ENCODE measurements at regions not wholly inside any gene's neighbourhood (a gene's known extent, or its start where the extent isn't known, plus 50 kb on each side); places are given as distances from the start of the nearest gene placed in this dataset.

GRCh38 chr2:198374375-198375082 is 570.1 kb downstream of the PLCL1 start:
- Histone ChIP-seq H3K9ac (ENCODE audit: low read length) (no peak overlapping the region), H3K36me3 (ENCODE audit: control insufficient read depth, low read depth, low read length) (no peaks in the 10 kb centered on the region), H3K4me1 (ENCODE audit: control insufficient read depth, low read depth, low read length) (no peaks in the 10 kb centered on the region), H3K9me3 (ENCODE audit: control insufficient read depth, low read depth, low read length) (no peaks in the 10 kb centered on the region), H3K27ac (ENCODE audit: low read length) (no peak overlapping the region), H3K27me3 (ENCODE audit: control insufficient read depth, insufficient read depth, low read length) (no peaks in the 10 kb centered on the region), H3K4me3 (ENCODE audit: low read length) (no peak overlapping the region)

- H3K4me1 ChIP-seq (ENCODE audit: control insufficient read depth, low read depth, low read length) = no peaks in the 10 kb centered on the region
- no peak overlapping the region for H3K4me3 ChIP-seq (ENCODE audit: low read length)
- H3K27ac ChIP-seq (ENCODE audit: low read length) = no peak overlapping the region
- no peaks in the 10 kb centered on the region for H3K27me3 ChIP-seq (ENCODE audit: control insufficient read depth, insufficient read depth, low read length)
- no peaks in the 10 kb centered on the region for H3K9me3 ChIP-seq (ENCODE audit: control insufficient read depth, low read depth, low read length)
- no peaks in the 10 kb centered on the region for H3K36me3 ChIP-seq (ENCODE audit: control insufficient read depth, low read depth, low read length)
- H3K9ac ChIP-seq (ENCODE audit: low read length) = no peak overlapping the region
Measured at GRCh38 chr2:198371921-198372543, 567.6 kb downstream of the PLCL1 start.

GRCh38 chr2:198371329-198371728 is 566.9 kb downstream of the PLCL1 start:
- no peaks in the 10 kb centered on the region for H3K27me3 ChIP-seq (ENCODE audit: control insufficient read depth, insufficient read depth, low read length)
- H3K36me3 ChIP-seq (ENCODE audit: control insufficient read depth, low read depth, low read length) = no peaks in the 10 kb centered on the region
- H3K4me3 ChIP-seq (ENCODE audit: low read length) = no peak overlapping the region
- H3K9me3 ChIP-seq (ENCODE audit: control insufficient read depth, low read depth, low read length) = no peaks in the 10 kb centered on the region
- no peak overlapping the region for H3K27ac ChIP-seq (ENCODE audit: low read length)
- H3K9ac ChIP-seq (ENCODE audit: low read length) = no peak overlapping the region
- no peaks in the 10 kb centered on the region for H3K4me1 ChIP-seq (ENCODE audit: control insufficient read depth, low read depth, low read length)

- Histone ChIP-seq H3K4me1 (ENCODE audit: control insufficient read depth, low read depth, low read length) (no peaks in the 10 kb centered on the region), H3K36me3 (ENCODE audit: control insufficient read depth, low read depth, low read length) (no peaks in the 10 kb centered on the region), H3K27me3 (ENCODE audit: control insufficient read depth, insufficient read depth, low read length) (no peaks in the 10 kb centered on the region), H3K4me3 (ENCODE audit: low read length) (no peak overlapping the region), H3K9me3 (ENCODE audit: control insufficient read depth, low read depth, low read length) (no peaks in the 10 kb centered on the region), H3K9ac (ENCODE audit: low read length) (no peak overlapping the region), H3K27ac (ENCODE audit: low read length) (no peak overlapping the region)
Measured at GRCh38 chr2:198368089-198368488, 563.7 kb downstream of the PLCL1 start.

GRCh38 chr2:198362740-198363139 is 558.3 kb downstream of the PLCL1 start:
- H3K4me3 ChIP-seq (ENCODE audit: low read length) = no peak overlapping the region
- no peaks in the 10 kb centered on the region for H3K36me3 ChIP-seq (ENCODE audit: control insufficient read depth, low read depth, low read length)
- no peaks in the 10 kb centered on the region for H3K4me1 ChIP-seq (ENCODE audit: control insufficient read depth, low read depth, low read length)
- H3K9ac ChIP-seq (ENCODE audit: low read length) = no peak overlapping the region
- H3K27ac ChIP-seq (ENCODE audit: low read length) = no peak overlapping the region
- H3K9me3 ChIP-seq (ENCODE audit: control insufficient read depth, low read depth, low read length) = no peaks in the 10 kb centered on the region
- no peaks in the 10 kb centered on the region for H3K27me3 ChIP-seq (ENCODE audit: control insufficient read depth, insufficient read depth, low read length)

- no peaks in the 10 kb centered on the region for H3K27me3 ChIP-seq (ENCODE audit: control insufficient read depth, insufficient read depth, low read length)
- no peak overlapping the region for H3K4me3 ChIP-seq (ENCODE audit: low read length)
- no peak overlapping the region for H3K27ac ChIP-seq (ENCODE audit: low read length)
- no peak overlapping the region for H3K9ac ChIP-seq (ENCODE audit: low read length)
- H3K36me3 ChIP-seq (ENCODE audit: control insufficient read depth, low read depth, low read length) = no peaks in the 10 kb centered on the region
- H3K9me3 ChIP-seq (ENCODE audit: control insufficient read depth, low read depth, low read length) = no peaks in the 10 kb centered on the region
- no peaks in the 10 kb centered on the region for H3K4me1 ChIP-seq (ENCODE audit: control insufficient read depth, low read depth, low read length)
Measured at GRCh38 chr2:198359308-198359707, 554.9 kb downstream of the PLCL1 start.

- Histone ChIP-seq H3K9ac (ENCODE audit: low read length) (no peak overlapping the region), H3K4me3 (ENCODE audit: low read length) (no peak overlapping the region), H3K27me3 (ENCODE audit: control insufficient read depth, insufficient read depth, low read length) (no peaks in the 10 kb centered on the region), H3K9me3 (ENCODE audit: control insufficient read depth, low read depth, low read length) (no peaks in the 10 kb centered on the region), H3K36me3 (ENCODE audit: control insufficient read depth, low read depth, low read length) (no peaks in the 10 kb centered on the region), H3K4me1 (ENCODE audit: control insufficient read depth, low read depth, low read length) (no peaks in the 10 kb centered on the region), H3K27ac (ENCODE audit: low read length) (no peak overlapping the region)
Measured at GRCh38 chr2:198356157-198356556, 551.8 kb downstream of the PLCL1 start.

- no peaks in the 10 kb centered on the region for H3K27me3 ChIP-seq (ENCODE audit: control insufficient read depth, insufficient read depth, low read length)
- H3K27ac ChIP-seq (ENCODE audit: low read length) = no peak overlapping the region
- H3K9me3 ChIP-seq (ENCODE audit: control insufficient read depth, low read depth, low read length) = no peaks in the 10 kb centered on the region
- H3K36me3 ChIP-seq (ENCODE audit: control insufficient read depth, low read depth, low read length) = no peaks in the 10 kb centered on the region
- no peak overlapping the region for H3K4me3 ChIP-seq (ENCODE audit: low read length)
- no peaks in the 10 kb centered on the region for H3K4me1 ChIP-seq (ENCODE audit: control insufficient read depth, low read depth, low read length)
- no peak overlapping the region for H3K9ac ChIP-seq (ENCODE audit: low read length)
Measured at GRCh38 chr2:198351647-198352046, 547.3 kb downstream of the PLCL1 start.

- Histone ChIP-seq H3K36me3 (ENCODE audit: control insufficient read depth, low read depth, low read length) (no peaks in the 10 kb centered on the region), H3K9ac (ENCODE audit: low read length) (no peak overlapping the region), H3K4me3 (ENCODE audit: low read length) (no peak overlapping the region), H3K4me1 (ENCODE audit: control insufficient read depth, low read depth, low read length) (no peaks in the 10 kb centered on the region), H3K27me3 (ENCODE audit: control insufficient read depth, insufficient read depth, low read length) (no peaks in the 10 kb centered on the region), H3K9me3 (ENCODE audit: control insufficient read depth, low read depth, low read length) (no peaks in the 10 kb centered on the region), H3K27ac (ENCODE audit: low read length) (no peak overlapping the region)
Measured at GRCh38 chr2:198347946-198348345, 543.6 kb downstream of the PLCL1 start.

- H3K4me1 ChIP-seq (ENCODE audit: control insufficient read depth, low read depth, low read length) = no peaks in the 10 kb centered on the region
- H3K9me3 ChIP-seq (ENCODE audit: control insufficient read depth, low read depth, low read length) = no peaks in the 10 kb centered on the region
- H3K36me3 ChIP-seq (ENCODE audit: control insufficient read depth, low read depth, low read length) = no peaks in the 10 kb centered on the region
- no peak overlapping the region for H3K9ac ChIP-seq (ENCODE audit: low read length)
- H3K27me3 ChIP-seq (ENCODE audit: control insufficient read depth, insufficient read depth, low read length) = no peaks in the 10 kb centered on the region
- H3K27ac ChIP-seq (ENCODE audit: low read length) = no peak overlapping the region
- H3K4me3 ChIP-seq (ENCODE audit: low read length) = no peak overlapping the region
Measured at GRCh38 chr2:198347349-198347748, 543.0 kb downstream of the PLCL1 start.

- no peak overlapping the region for H3K9ac ChIP-seq (ENCODE audit: low read length)
- no peaks in the 10 kb centered on the region for H3K36me3 ChIP-seq (ENCODE audit: control insufficient read depth, low read depth, low read length)
- H3K27me3 ChIP-seq (ENCODE audit: control insufficient read depth, insufficient read depth, low read length) = no peaks in the 10 kb centered on the region
- H3K4me1 ChIP-seq (ENCODE audit: control insufficient read depth, low read depth, low read length) = no peaks in the 10 kb centered on the region
- no peaks in the 10 kb centered on the region for H3K9me3 ChIP-seq (ENCODE audit: control insufficient read depth, low read depth, low read length)
- no peak overlapping the region for H3K27ac ChIP-seq (ENCODE audit: low read length)
- H3K4me3 ChIP-seq (ENCODE audit: low read length) = no peak overlapping the region
Measured at GRCh38 chr2:198343471-198343870, 539.1 kb downstream of the PLCL1 start.

- H3K9ac ChIP-seq (ENCODE audit: low read length) = no peak overlapping the region
- H3K4me1 ChIP-seq (ENCODE audit: control insufficient read depth, low read depth, low read length) = peaks cover 13% of the 10 kb centered on the region
- no peak overlapping the region for H3K4me3 ChIP-seq (ENCODE audit: low read length)
- no peak overlapping the region for H3K27ac ChIP-seq (ENCODE audit: low read length)
- no peaks in the 10 kb centered on the region for H3K9me3 ChIP-seq (ENCODE audit: control insufficient read depth, low read depth, low read length)
- H3K27me3 ChIP-seq (ENCODE audit: control insufficient read depth, insufficient read depth, low read length) = no peaks in the 10 kb centered on the region
- no peaks in the 10 kb centered on the region for H3K36me3 ChIP-seq (ENCODE audit: control insufficient read depth, low read depth, low read length)
Measured at GRCh38 chr2:198340846-198341245, 536.5 kb downstream of the PLCL1 start.

Data from iPS-18a (cell line).